H9 (cell line): ENCODE measurements at regions not wholly inside any gene's neighbourhood (a gene's known extent, or its start where the extent isn't known, plus 50 kb on each side); places are given as distances from the start of the nearest gene placed in this dataset.

Source experiments
- DNase-seq: peaks from one replicate; pipeline ENCODE4 v3.0.0-alpha.2; 2017
- H2AFZ ChIP-seq: one replicate; pipeline ENCODE4 v1.6.1; 2013; ENCODE audit warnings: mild to moderate bottlenecking, low read length, control low read depth, moderate library complexity
- H2AK5ac ChIP-seq: 2 replicates; pipeline ENCODE4 v1.6.1; 2013; ENCODE audit warnings: low read length, control low read depth, mixed read lengths; ENCODE audit not compliant: insufficient read length
- H2BK120ac ChIP-seq: one replicate; pipeline ENCODE4 v1.6.1; 2013; ENCODE audit warnings: low read depth, mild to moderate bottlenecking, low read length, control low read depth, inconsistent platforms; ENCODE audit not compliant: poor library complexity, severe bottlenecking
- H2BK12ac ChIP-seq: 2 replicates; pipeline ENCODE4 v1.6.1; 2013; ENCODE audit warnings: low read length, control low read depth, mixed read lengths, low read depth; ENCODE audit not compliant: insufficient read length
- H2BK15ac ChIP-seq: 2 replicates; pipeline ENCODE4 v1.6.1; 2013; ENCODE audit warnings: low read depth, low read length, control low read depth
- H2BK20ac ChIP-seq: one replicate; pipeline ENCODE4 v1.6.1; 2013; ENCODE audit warnings: low read depth, mild to moderate bottlenecking, low read length, control low read depth, inconsistent platforms; ENCODE audit not compliant: poor library complexity, severe bottlenecking
- H2BK5ac ChIP-seq: 2 replicates; pipeline ENCODE4 v1.6.1; 2013; ENCODE audit warnings: low read length, control low read depth, mixed read lengths; ENCODE audit not compliant: insufficient read length
- H3K14ac ChIP-seq: 2 replicates; pipeline ENCODE4 v1.6.1; 2013; ENCODE audit warnings: low read length, control low read depth; ENCODE audit not compliant: insufficient read depth
- H3K18ac ChIP-seq: 2 replicates; pipeline ENCODE4 v1.6.1; 2013; ENCODE audit warnings: low read depth, mild to moderate bottlenecking, mixed read lengths, low read length, control low read depth; ENCODE audit not compliant: insufficient read length
- H3K23ac ChIP-seq: 2 replicates; pipeline ENCODE4 v1.6.1; 2013; ENCODE audit warnings: low read length, control low read depth, mixed read lengths, low read depth; ENCODE audit not compliant: insufficient read length
- H3K23me2 ChIP-seq: 2 replicates; pipeline ENCODE4 v1.6.1; 2013; ENCODE audit warnings: low read depth, mild to moderate bottlenecking, mixed read lengths, low read length, control low read depth; ENCODE audit not compliant: insufficient read length, poor library complexity, severe bottlenecking
- H3K27ac ChIP-seq: 2 replicates; pipeline ENCODE4 v1.5.1; 2013; ENCODE audit warnings: low read length, control low read depth, mixed read lengths, low read depth; ENCODE audit not compliant: insufficient read length
- H3K27me3 ChIP-seq: 2 replicates; pipeline ENCODE4 v1.6.1; 2013; ENCODE audit warnings: low read length, control low read depth, inconsistent platforms; ENCODE audit not compliant: insufficient read depth
- H3K4ac ChIP-seq: 2 replicates; pipeline ENCODE4 v1.6.1; 2013; ENCODE audit warnings: low read depth, mild to moderate bottlenecking, control low read depth, inconsistent platforms, low read length, moderate library complexity
- H3K4me1 ChIP-seq: 2 replicates; pipeline ENCODE4 v1.6.1; 2013; ENCODE audit warnings: low read length, control low read depth, inconsistent platforms; ENCODE audit not compliant: insufficient read depth
- H3K4me2 ChIP-seq: 2 replicates; pipeline ENCODE4 v1.6.1; 2013; ENCODE audit warnings: low read length, control low read depth, mixed read lengths; ENCODE audit not compliant: insufficient read length, insufficient read depth
- H3K56ac ChIP-seq: 2 replicates; pipeline ENCODE4 v1.6.1; 2013; ENCODE audit warnings: low read depth, mild to moderate bottlenecking, mixed read lengths, low read length, control low read depth; ENCODE audit not compliant: insufficient read length
- H3K79me1 ChIP-seq: 2 replicates; pipeline ENCODE4 v1.6.1; 2013; ENCODE audit warnings: low read depth, mild to moderate bottlenecking, moderate library complexity, low read length, control low read depth, inconsistent platforms; ENCODE audit not compliant: insufficient read depth, poor library complexity, severe bottlenecking
- H3K79me2 ChIP-seq: 2 replicates; pipeline ENCODE4 v1.6.1; 2013; ENCODE audit warnings: low read length, control low read depth, inconsistent platforms; ENCODE audit not compliant: insufficient read depth
- H3K9ac ChIP-seq: 2 replicates; pipeline ENCODE4 v1.6.1; 2013; ENCODE audit warnings: low read length, control low read depth, mixed read lengths; ENCODE audit not compliant: insufficient read length; ENCODE audit errors: extremely low read depth
- H3K9me3 ChIP-seq: one replicate; pipeline ENCODE4 v1.6.1; 2013; ENCODE audit warnings: low read depth, low read length, inconsistent platforms; ENCODE audit not compliant: control insufficient read depth
- H3T11ph ChIP-seq: one replicate; pipeline ENCODE4 v1.6.1; 2013; ENCODE audit warnings: mild to moderate bottlenecking, low read length, control low read depth, inconsistent platforms
- H4K20me1 ChIP-seq: one replicate; pipeline ENCODE4 v1.6.1; 2013; ENCODE audit not compliant: control insufficient read depth, insufficient read length, insufficient read depth
- H4K5ac ChIP-seq: 2 replicates; pipeline ENCODE4 v1.6.1; 2013; ENCODE audit warnings: low read depth, mild to moderate bottlenecking, mixed read lengths, low read length, control low read depth; ENCODE audit not compliant: insufficient read length
- H4K8ac ChIP-seq: replicated peaks from 2 replicates; pipeline ENCODE4 v1.6.1; 2013; ENCODE audit warnings: low read length, control low read depth, mixed read lengths, low read depth; ENCODE audit not compliant: insufficient read length
- H4K91ac ChIP-seq: 2 replicates; pipeline ENCODE4 v1.6.1; 2013; ENCODE audit warnings: low read depth, mild to moderate bottlenecking, moderate library complexity, mixed read lengths, low read length, control low read depth; ENCODE audit not compliant: insufficient read length
- H3K27ac Mint-ChIP-seq, 3 experiments: 2 replicates in 2 of 3; 3 replicates in 1 of 3; pipeline ENCODE4 v1.8.0; 2020 to 2021; ENCODE audit warnings: mixed read lengths in 3 of 3, mild to moderate bottlenecking in 1 of 3, moderate library complexity in 1 of 3
- H3K27me3 Mint-ChIP-seq: 2 replicates; pipeline ENCODE4 v1.8.0; 2021; ENCODE audit warnings: low read depth, mild to moderate bottlenecking, moderate library complexity, mixed read lengths
- H3K36me3 Mint-ChIP-seq, 3 experiments: 2 replicates in 2 of 3; 3 replicates in 1 of 3; pipeline ENCODE4 v1.8.0; 2020 to 2021; ENCODE audit warnings: low read depth in 3 of 3, mixed read lengths in 3 of 3; ENCODE audit not compliant: insufficient read depth in 1 of 3
- H3K4me1 Mint-ChIP-seq, 2 experiments: 2 replicates each; pipeline ENCODE4 v1.8.0; 2020; ENCODE audit warnings: mixed read lengths in 2 of 2
- H3K4me3 Mint-ChIP-seq, 2 experiments: 2 replicates in 1 of 2; 3 replicates in 1 of 2; pipeline ENCODE4 v1.8.0; 2020 to 2021; ENCODE audit warnings: mild to moderate bottlenecking in 2 of 2, mixed read lengths in 2 of 2, moderate library complexity in 1 of 2
- H3K9me3 Mint-ChIP-seq, 2 experiments: 2 replicates in 1 of 2; 3 replicates in 1 of 2; pipeline ENCODE4 v1.8.0; 2020; ENCODE audit warnings: mild to moderate bottlenecking in 2 of 2, mixed read lengths in 2 of 2, moderate library complexity in 1 of 2
- CTCF ChIP-seq: fragments of 200-600 bp; sonication (generic); conservative IDR thresholded peaks from 3 replicates; pipeline ENCODE4 v1.8.0; 2021; ENCODE audit warnings: antibody characterized with exemption, mild to moderate bottlenecking
- WGBS: extraction: QIAGEN DNeasy Blood & Tissue Kit; methylation state at CpG from one replicate; pipeline ENCODE4 v1.1.7; 2013; ENCODE audit warnings: missing lambda C conversion rate, low lambda C conversion rate, mixed read lengths; ENCODE audit not compliant: insufficient read length; ENCODE audit errors: extremely low coverage; 5-methylcytosine and 5-hydroxymethylcytosine counted together

DNA sequence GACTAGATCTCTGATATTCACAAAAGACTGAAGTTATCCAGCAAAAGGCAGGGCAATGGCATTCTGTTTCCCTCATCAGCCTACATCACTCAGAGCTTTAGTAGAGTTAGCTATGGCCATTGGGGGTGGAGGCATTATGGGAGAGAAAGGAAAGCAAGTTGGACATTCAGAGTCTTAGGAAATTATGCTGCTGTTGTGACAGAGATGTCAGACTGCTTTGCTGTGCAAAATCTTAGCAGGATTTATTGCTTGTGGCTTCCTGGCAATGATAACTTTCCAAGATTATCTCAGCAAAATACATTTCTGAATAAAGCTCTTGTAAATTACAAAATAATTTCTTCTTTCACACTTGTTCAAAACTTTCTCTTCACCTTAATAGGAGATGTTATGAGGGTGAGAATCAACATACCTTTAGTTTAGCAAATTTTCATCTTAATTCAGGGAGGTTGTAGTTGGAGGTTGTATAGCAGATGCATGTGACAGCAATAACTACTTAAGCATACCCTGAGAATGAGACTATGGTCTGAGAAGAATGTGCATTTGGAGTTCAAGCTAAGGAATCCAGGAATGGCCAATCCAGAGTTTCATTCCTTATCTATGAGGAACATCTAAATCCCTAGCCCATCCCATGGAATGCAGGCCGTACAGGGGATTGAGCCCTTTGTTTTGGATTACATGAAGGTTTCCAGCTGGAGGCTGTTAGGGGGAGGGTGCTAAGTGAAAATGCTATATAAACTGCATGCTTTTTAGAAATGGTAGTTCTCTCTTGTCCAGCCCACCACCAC, 179.8 kb downstream of the HAO1 start:
- H3K56ac ChIP-seq: no peak overlapping the region
- H3T11ph ChIP-seq: no peak overlapping the region
- no CpG with 5 or more reads among the region's 1 CpG for whole genome bisulfite sequencing
- no peak overlapping the region for H4K8ac ChIP-seq
- no peak overlapping the region for H2BK20ac ChIP-seq
- H3K27ac ChIP-seq: no peak overlapping the region
- no peak overlapping the region for H4K91ac ChIP-seq
- H2AFZ ChIP-seq: no peak overlapping the region
- no peak overlapping the region for H2AK5ac ChIP-seq
- no peak overlapping the region for H3K4ac ChIP-seq
- H3K79me2 ChIP-seq: no peaks in the 10 kb centered on the region
- H4K5ac ChIP-seq: no peak overlapping the region
- H3K4me2 ChIP-seq: no peak overlapping the region
- H3K79me1 ChIP-seq: no peaks in the 10 kb centered on the region
- H3K9ac ChIP-seq: no peak overlapping the region
- H2BK12ac ChIP-seq: no peak overlapping the region
- no peak for TF ChIP-seq CTCF
- H3K14ac ChIP-seq: no peak overlapping the region
- H3K9me3 Mint-ChIP-seq: no peaks in the 10 kb centered on the region
- no peaks in the 10 kb centered on the region for H3K9me3 ChIP-seq
- no peak for DNase-seq
- H3K27ac Mint-ChIP-seq: no peak overlapping the region
- H3K4me1 Mint-ChIP-seq: no peaks in the 10 kb centered on the region
- H2BK120ac ChIP-seq: no peak overlapping the region
- H3K36me3 Mint-ChIP-seq: no peaks in the 10 kb centered on the region; a peak in 1 of 7 replicates
- no peaks in the 10 kb centered on the region for H4K20me1 ChIP-seq
- no peak overlapping the region for H3K23ac ChIP-seq
- H3K4me3 Mint-ChIP-seq: no peak overlapping the region
- H3K23me2 ChIP-seq: no peaks in the 10 kb centered on the region
- H3K4me1 ChIP-seq: no peaks in the 10 kb centered on the region
- no peak overlapping the region for H2BK15ac ChIP-seq
- H2BK5ac ChIP-seq: no peak overlapping the region
- no peak overlapping the region for H3K18ac ChIP-seq
- H3K27me3 ChIP-seq: no peaks in the 10 kb centered on the region
- H3K27me3 Mint-ChIP-seq: no peaks in the 10 kb centered on the region
